ENCODE measurements at regions not wholly inside any gene's neighbourhood (a gene's known extent, or its start where the extent isn't known, plus 50 kb on each side); places are given as distances from the start of the nearest gene placed in this dataset.

DNA sequence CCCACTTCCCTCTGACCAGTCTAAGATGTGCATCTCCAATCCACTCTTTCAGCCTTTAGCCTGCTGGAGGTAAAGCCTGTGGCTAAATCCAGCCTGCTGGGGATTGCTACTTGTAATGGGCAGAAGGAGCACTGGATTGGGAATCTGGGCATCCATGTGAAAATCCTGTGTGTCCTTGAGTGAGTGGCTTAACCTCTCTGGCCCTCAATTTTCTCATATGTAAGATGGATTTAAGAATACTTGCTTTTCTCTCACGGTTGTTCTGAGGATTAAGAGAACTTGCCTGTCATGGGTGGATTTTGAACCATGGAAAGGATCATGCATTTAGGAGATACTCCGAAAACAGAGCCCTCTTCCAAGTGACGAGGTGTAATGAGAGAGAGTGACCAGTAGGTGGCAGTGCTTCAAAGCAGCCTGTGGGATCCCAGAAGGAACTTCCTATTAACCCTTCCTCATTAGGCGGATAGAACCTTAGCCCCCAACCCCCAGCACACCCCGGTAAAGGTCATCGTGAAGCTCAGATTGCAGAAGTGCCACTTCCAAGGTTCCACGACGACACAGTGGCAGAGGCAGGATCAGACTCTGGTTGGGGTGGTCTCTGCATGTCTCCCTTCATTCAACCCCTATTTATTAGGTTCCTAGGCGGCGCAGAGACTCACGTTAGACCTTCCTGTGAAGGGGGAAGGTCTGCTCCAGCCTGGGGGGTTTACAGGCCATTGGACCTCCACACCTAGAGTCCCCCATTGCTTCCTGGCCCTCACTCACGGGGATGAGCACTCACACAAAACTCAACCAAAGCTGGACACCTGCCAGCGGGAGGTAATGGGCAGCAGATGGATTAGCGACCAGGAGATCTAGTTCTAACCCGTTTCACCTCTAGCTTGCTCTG lies 68.7 kb upstream of the ZNF618 start:
- H3K4me3 ChIP-seq (ENCODE audit: low read depth, low read length) = no peak overlapping the region
- peak; percentile 91 for TF ChIP-seq CTCF (IDR thresholded peaks at IDR 0.05; ENCODE audit: control insufficient read depth, extremely low read depth, insufficient read depth)
- no peak for DNase-seq (ENCODE audit: low read depth)

DNA sequence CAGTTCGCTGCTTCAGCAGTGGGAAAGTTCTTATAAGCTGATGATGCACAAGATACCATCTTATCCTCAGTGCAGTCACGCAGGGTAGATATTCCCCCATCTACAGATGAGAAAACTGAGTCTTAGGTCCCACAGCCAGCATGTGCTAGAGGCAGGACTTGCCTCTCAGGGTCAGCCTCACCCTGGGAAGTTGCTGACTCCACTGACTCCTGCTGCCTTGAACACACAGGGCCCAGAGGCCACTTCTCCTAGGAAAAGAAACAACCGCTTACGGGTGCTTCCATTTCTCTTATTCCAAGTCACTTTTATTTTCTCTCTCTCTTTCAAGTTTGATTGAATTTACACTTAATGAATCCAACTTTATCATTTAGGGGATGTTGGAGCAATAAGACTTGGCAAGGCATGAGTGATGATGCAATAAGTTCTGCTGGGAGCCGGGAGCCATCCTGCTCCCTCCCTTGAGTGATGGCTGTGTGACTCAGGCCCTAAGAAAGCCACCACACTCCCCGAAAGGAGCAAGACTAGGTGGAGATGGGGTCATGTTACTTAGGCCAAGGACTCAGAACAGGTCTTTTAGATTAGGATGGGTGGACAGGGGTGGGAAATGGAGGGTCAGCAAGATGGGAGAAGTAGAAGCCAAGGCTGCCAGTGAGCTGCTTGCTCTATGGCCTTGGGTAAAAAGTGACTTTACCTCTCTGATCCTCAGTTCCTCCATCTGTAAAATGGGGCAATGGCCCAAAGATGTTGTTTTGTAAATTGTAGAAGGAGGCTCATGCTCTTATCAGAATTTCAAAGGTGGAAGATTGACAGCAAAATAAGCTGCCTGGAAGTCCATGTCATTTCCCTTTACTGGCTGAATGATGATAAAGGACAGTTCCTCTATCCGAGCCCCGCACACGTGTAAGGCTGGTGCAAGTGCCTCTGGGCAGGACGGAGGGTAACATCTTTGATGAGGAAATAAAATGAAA lies 67.4 kb upstream of the ZNF618 start:
- no peak overlapping the region for H3K4me3 ChIP-seq (ENCODE audit: low read depth, low read length)
- TF ChIP-seq CTCF (IDR thresholded peaks at IDR 0.05; ENCODE audit: control insufficient read depth, extremely low read depth, insufficient read depth) = no peak
- no peak for DNase-seq (ENCODE audit: low read depth)

GRCh38 chr9:113817171-113817570 lies 58.9 kb upstream of the ZNF618 start:
- no peak for TF ChIP-seq CTCF (IDR thresholded peaks at IDR 0.05; ENCODE audit: control insufficient read depth, extremely low read depth, insufficient read depth)
- no peak overlapping the region for H3K4me3 ChIP-seq (ENCODE audit: low read depth, low read length)
- no peak for DNase-seq (ENCODE audit: low read depth)

DNA sequence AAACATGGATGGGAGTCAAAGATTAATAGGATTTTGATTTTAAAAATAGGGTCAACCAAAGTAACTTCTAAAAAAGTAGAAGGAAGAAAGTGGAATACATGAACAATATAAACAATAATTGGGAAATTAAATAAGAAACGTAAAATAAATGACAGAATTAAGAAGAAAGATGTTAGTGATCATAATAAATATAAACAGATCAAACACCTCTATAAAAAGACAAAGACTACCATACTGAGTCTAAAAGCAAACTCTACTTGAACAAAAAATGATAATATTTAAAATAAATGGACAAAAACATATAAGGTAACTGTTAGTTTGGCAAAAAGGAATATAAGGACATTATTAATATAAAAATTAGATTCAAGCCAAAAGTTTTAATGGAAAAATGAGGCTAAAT lies 57.7 kb upstream of the ZNF618 start:
- no peak for DNase-seq (ENCODE audit: low read depth)
- no peak for TF ChIP-seq CTCF (IDR thresholded peaks at IDR 0.05; ENCODE audit: control insufficient read depth, extremely low read depth, insufficient read depth)
- no peak overlapping the region for H3K4me3 ChIP-seq (ENCODE audit: low read depth, low read length)

DNA sequence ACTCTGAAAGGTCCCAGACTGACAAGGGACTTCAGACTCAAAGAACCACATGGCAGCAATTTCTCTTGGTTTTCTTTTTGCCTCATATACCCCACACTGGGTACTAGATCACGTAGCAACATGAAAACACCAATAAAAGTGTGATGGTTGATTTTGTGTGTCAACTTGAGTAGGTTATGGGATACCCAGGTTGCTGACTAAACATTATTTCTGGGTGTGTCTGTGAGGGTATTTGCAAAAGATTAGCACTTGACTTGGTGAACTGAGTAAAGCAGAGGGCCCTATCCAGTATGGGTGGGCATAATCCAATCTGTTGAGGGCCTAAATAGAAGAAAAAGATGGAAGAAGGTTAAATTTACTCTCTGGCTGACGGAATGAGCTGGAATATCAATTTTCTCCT lies 53.8 kb upstream of the ZNF618 start:
- no peak for TF ChIP-seq CTCF (IDR thresholded peaks at IDR 0.05; ENCODE audit: control insufficient read depth, extremely low read depth, insufficient read depth)
- H3K4me3 ChIP-seq (ENCODE audit: low read depth, low read length) = no peak overlapping the region
- no peak for DNase-seq (ENCODE audit: low read depth)

GRCh38 chr9:113823421-113823820 lies 52.7 kb upstream of the ZNF618 start:
- no peak for DNase-seq (ENCODE audit: low read depth)
- TF ChIP-seq CTCF (IDR thresholded peaks at IDR 0.05; ENCODE audit: control insufficient read depth, extremely low read depth, insufficient read depth) = no peak
- H3K4me3 ChIP-seq (ENCODE audit: low read depth, low read length) = no peak overlapping the region
